ENCODE measurements at regions not wholly inside any gene's neighbourhood (a gene's known extent, or its start where the extent isn't known, plus 50 kb on each side); places are given as distances from the start of the nearest gene placed in this dataset.
"Not testable (repeated sequence)": the region's sequence is repeated elsewhere in the genome, so short reads cannot be mapped to it uniquely, and the experiment has no call there.

DNA sequence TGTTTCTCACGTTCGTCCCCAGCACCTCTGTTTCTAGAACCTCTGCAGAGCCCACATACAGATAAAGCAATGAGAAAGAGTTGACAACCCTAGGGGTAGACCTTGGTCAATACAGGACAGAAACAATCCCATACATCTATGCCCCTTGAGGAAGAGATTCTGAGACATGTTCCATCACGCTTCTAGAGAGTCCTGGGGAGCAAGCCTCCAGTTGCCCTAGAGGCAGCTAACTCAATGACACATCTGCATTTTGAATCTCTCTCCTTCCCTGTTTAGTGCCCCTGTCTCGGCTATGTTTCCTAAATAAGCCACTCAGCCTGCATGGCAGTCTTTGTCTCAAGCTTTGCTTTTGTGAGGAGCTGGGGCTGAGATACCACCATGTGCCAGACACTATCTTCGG is 435.3 kb downstream of the CD83 start:
- DNase-seq = no peak

DNA sequence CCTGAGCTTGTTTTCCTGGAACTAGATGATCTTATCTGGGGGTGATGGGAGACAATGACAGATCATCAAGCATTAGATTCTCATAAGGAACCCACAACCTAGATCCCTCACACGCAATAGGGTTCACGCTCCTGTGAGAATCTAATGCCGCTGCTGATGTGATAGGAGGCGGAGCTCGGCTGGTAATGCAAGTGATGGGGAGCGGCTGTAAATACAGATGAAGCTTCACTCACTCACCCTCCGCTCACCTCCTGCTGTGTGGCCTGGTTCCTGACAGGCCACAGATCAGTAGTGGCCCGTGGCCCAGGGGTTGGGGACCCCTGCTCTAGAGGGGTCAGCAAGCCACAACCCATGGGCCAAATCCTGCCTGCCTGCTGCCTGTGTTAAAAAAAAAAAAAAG is 435.9 kb downstream of the CD83 start:
- no peak for DNase-seq

DNA sequence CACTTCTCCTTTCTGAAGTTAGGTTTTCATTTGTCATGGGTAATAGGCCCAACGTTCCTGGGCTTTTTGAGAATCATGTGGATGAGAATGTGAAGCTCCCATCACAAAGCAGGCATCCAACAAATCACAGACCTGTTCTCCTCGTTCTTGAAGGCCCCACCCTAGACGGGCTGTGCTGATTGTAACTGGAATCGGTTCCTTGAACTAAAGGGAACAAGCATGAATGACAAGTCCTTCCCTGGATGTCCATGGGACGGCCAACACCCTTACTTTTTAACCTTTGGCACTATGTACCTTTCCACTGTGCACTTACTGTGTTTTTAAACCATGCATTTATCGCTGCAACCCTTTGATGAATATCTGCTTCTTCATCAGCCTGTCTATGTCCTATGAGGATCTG is 438.2 kb downstream of the CD83 start:
- no peak for DNase-seq

GRCh38 chr6:14559746-14560536 is 442.4 kb downstream of the CD83 start:
- no peak for DNase-seq

DNA sequence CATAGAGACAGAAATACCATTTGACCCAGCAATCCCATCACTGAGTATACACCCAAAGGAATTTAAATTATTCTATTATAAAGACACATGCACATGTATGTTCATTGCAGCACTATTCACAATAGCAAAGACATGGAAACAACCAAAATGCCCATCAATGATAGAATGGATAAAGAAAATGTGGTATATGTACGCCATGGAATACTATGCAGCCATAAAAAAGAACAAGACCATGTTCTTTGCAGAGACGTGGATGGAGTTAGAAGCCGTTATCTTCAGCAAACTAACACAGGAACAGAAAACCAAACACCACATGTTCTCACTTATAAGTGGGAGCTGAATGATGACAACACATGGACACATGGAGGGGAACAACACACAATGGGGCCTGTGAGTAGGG is 444.0 kb downstream of the CD83 start:
- DNase-seq = not testable (repeated sequence)

GRCh38 chr6:14567842-14568241 is 450.3 kb downstream of the CD83 start:
- no peak for DNase-seq

- DNase-seq = no peak
Observed at GRCh38 chr6:14569394-14569793, 451.8 kb downstream of the CD83 start.

DNA sequence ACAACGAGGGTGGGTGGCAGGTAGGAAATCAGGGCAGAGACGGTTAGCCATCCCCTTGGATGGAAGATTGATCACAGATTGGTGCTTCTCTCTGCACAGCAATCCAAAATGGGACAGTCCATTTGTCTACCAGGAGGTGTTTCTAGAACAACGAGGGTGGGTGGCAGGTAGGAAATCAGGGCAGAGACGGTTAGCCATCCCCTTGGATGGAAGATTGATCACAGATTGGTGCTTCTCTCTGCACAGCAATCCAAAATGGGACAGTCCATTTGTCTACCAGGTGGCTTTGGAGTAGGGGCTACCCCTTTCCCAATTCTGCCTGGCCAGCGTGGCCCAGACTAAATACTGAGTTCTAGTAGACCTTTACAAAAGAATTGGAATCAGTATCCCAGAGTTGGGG is 452.3 kb downstream of the CD83 start:
- not testable (repeated sequence) for DNase-seq

- no peak for DNase-seq
Observed at GRCh38 chr6:14571001-14571400, 453.4 kb downstream of the CD83 start.

DNA sequence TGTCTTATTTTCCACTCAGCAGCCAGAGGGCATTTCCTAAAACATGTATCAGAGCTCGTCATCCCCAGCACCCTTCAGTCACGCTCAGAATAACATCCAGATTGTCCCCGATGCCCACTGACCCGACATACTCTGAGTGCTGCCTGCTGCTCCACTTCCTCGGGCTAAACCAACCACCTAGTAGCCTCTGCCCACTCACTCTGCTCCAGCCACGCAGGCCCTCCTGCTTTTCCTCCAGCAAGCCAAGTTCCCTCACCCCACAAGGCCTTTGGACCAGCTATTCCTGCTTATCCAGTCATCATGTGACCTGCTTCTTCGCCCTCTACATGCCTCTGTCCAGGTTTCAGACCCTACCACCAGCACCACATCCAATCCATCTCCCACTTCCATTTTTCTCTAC is 454.2 kb downstream of the CD83 start:
- DNase-seq = no peak

DNA sequence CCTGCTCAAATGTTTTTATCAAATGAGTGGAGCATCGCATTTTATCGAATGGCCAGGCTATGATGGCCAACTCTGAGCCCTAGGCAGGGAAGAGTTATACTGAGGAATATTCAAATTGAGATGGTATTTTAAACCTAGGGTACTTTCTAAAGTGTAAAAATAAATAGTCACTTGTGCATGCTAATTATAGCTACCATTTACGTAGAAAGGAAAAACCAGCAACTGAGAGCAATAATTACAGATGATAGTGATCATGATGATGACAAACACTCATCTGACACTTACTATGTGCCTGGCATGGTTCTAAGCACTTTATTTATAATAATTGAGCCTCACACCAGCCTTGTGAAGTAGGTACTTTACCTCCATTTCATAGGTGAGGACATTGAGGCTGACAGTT is 455.7 kb downstream of the CD83 start:
- no peak for DNase-seq

- no peak for DNase-seq
Observed at GRCh38 chr6:14573703-14574290, 456.2 kb downstream of the CD83 start.

DNA sequence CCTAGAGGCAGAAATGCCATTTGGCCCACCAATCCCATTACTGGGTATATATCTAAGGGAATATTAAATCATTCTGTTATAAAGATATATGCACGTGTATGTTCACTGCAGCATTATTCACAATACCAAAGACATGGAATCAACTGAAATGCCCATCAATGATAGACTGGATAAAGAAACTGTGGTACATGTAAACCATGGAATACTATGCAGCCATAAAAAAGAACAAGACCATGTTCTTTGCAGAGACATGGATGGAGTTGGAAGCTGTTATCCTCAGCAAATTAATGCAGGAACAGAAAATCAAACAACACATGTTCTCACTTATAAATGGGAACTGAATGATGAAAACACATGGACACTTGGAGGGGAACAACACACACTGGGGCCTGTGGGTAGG is 458.4 kb downstream of the CD83 start:
- DNase-seq = no peak

DNA sequence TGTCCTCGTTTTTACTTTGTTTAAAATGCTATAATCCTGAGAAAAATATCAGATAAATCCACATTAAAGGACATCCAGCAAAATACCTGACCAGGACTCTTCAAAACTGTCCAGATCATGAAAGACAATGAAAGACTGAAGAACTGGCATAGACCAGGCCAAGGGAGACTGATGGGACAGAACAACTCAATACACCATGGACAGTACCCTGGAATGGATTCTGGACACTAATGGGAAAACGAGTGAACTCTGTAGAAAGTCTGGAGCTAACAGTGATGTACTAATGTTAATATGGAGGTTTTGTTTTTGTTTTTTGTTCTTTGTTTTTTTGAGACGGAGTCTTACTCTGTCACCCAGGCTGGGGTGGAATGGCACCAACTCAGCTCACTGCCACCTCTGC is 461.4 kb downstream of the CD83 start:
- no peak for DNase-seq

DNA sequence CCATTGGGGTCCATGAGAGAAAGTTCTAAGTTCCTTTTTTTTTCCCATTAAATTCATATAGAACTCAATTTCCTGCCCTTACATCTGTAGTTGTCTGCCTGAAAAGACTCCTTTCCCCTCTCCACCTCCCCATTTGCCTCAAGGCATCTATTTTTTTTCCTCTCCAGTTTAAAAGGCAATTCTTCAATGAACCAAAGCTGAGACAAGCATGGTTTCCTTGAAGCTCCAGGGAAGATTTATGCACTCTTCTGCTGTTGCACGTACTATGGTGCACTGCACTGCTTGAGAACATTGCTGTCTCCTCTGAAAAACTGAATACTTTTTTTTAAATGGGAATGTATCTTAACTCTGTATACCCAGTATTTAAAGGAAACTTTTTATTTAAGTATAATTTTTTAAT is 465.2 kb downstream of the CD83 start:
- DNase-seq = no peak

DNA sequence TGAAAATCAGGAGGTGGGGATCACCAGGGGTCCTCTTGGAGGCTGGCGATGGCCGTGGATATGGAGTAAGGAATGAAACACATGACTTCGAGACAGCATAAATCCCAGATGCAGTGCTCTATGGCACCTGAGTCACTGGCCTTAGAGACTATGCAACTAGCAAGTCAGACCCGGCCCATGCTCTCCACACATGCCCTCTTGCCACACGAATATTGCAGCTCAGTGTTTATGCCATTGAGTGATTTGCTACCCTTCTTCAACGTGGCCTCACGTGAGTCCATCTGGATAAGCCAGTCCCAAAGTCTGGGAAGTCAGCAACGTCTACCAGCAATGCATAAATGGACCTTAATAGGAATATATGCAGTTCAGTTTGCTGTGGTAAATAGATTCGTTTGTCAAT is 466.3 kb downstream of the CD83 start:
- DNase-seq = no peak

DNA sequence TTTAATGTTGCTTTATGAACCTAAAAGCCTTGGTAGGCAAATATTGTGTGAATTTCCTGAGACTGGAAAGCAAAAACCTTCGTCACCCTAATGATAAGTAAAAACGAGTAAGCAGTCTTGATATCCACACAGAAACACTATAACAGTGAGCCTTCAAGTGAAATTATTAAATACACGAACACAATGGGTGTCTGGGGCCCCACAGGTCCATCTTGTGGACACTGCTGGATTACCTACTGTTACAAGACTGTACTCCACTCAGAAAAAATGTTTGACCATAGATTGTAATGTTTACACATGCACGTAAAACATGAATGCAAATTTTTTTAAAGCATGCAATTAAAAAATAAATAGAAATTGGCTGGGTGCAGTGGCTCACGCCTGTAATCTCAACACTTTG is 466.9 kb downstream of the CD83 start:
- DNase-seq = no peak

GRCh38 chr6:14585689-14586088 is 468.1 kb downstream of the CD83 start:
- no peak for DNase-seq

DNA sequence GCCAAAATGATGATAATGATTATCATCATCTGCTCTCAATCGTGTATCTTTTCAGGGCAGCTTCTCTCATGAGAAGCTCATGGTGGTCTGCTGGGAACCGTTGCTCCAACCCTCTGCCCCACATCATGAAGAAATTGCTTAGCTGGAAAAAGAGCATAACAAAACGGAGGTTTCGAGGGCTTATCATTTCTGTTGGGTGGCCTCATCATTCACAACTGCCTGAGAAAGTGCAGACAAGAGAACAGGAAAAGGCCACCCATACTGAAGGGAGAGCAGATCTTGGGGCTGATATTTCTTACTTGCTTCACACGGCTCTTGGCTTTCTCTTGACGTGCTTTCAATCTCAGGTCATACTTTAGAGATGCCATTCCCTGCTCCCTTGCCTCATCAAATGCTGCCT is 471.6 kb downstream of the CD83 start:
- no peak for DNase-seq

GRCh38 chr6:14590586-14590985 is 473.0 kb downstream of the CD83 start:
- DNase-seq = no peak

GRCh38 chr6:14591998-14592397 is 474.4 kb downstream of the CD83 start:
- DNase-seq = no peak

- DNase-seq = no peak
Observed at GRCh38 chr6:14593286-14593685, 475.7 kb downstream of the CD83 start.

- DNase-seq = no peak
Observed at GRCh38 chr6:14595751-14596150, 478.2 kb downstream of the CD83 start.

GRCh38 chr6:14596410-14596809 is 478.8 kb downstream of the CD83 start:
- no peak for DNase-seq

All from right lung (tissue), 2 donors.